Uterus (tissue), 3 donors: ENCODE measurements at regions not wholly inside any gene's neighbourhood (a gene's known extent, or its start where the extent isn't known, plus 50 kb on each side); places are given as distances from the start of the nearest gene placed in this dataset.
"Not testable (repeated sequence)": the region's sequence is repeated elsewhere in the genome, so short reads cannot be mapped to it uniquely, and the experiment has no call there.

Experiments
- DNase-seq, 2 donors: peaks; one replicate each; pipeline ENCODE4 v3.0.0-alpha.2; 2019 to 2020
- H3K27ac ChIP-seq, 2 donors: fragments of 200-600 bp; sonication (generic); 1 replicate in 1 of 2; 2 replicates in 1 of 2; pipeline ENCODE4 v1.5.1; 2016 to 2018
- H3K27me3 ChIP-seq, 2 donors: fragments of 200-600 bp; sonication (generic); one replicate each; pipeline ENCODE4 v1.5.1; 2018 to 2019; ENCODE audit warnings: control low read depth in 1 of 2
- H3K36me3 ChIP-seq, 2 donors: fragments of 200-600 bp; sonication (generic); one replicate each; pipeline ENCODE4 v1.5.1; 2019; ENCODE audit warnings: control low read depth in 1 of 2
- H3K4me1 ChIP-seq, 2 donors: fragments of 200-600 bp; sonication (generic); one replicate each; pipeline ENCODE4 v1.5.1; 2018 to 2019; ENCODE audit warnings: control low read depth in 1 of 2
- H3K4me3 ChIP-seq, 2 donors: fragments of 200-600 bp; sonication (generic); 1 replicate in 1 of 2; 2 replicates in 1 of 2; pipeline ENCODE4 v1.5.1; 2018 to 2019; ENCODE audit warnings: mild to moderate bottlenecking in 1 of 2
- H3K9me3 ChIP-seq, 2 donors: fragments of 200-600 bp; sonication (generic); one replicate each; pipeline ENCODE4 v1.5.1; 2019; ENCODE audit warnings: control low read depth in 1 of 2
- POLR2A ChIP-seq, 2 donors: fragments of 450-650 bp; IDR thresholded peaks; one replicate each; pipeline ENCODE4 v1.6.1; 2016; ENCODE audit warnings: antibody characterized with exemption in 2 of 2, mild to moderate bottlenecking in 1 of 2, moderate library complexity in 1 of 2
- intact Hi-C: fragments of 100-400 bp; cut with DNase I; formaldehyde crosslinking; loops from one replicate; pipeline ENCODE4 v1.15.1; 2023; ENCODE audit warnings: low total_unique reads
- TF ChIP-seq, protein P1 (sequence below), 4 experiments: fragments of 200-600 bp in 2 of 4; fragments of 450-650 bp in 2 of 4; sonication (generic) in 2 of 4; IDR thresholded peaks; one replicate each; pipeline ENCODE4 v1.5.1; 2016 to 2019; ENCODE audit warnings: antibody characterized with exemption in 4 of 4, mild to moderate bottlenecking in 2 of 4, moderate library complexity in 1 of 4
- donor health status: DM: yes; HTN: yes; CAD: no.

DNA sequence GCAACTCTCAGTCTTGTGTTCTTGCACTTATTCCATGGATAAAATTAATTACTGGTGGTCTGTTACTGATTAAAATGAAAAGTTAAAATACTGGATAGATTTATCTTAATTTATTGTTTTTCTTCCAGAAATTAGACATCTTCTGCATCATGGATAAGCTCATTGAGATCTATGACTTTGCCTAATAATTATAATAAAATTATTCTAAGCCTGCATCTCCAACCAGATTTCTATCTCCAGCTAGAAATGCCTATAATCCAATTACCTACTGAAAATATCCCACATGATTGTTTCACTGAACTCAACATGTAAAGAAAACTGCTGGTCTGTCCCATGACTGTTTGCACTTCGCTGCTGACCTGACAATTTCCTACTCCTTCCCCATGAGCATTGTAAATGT is 88.3 kb upstream of the ACBD5 start:
- Histone ChIP-seq H3K27ac (no peak overlapping the region), H3K27me3 (no peaks in the 10 kb centered on the region), H3K4me3 (no peak overlapping the region), H3K9me3 (no peaks in the 10 kb centered on the region), H3K36me3 (no peaks in the 10 kb centered on the region), H3K4me1 (no peaks in the 10 kb centered on the region)
- intact Hi-C loops: no loop called here
- no peak for TF ChIP-seq POLR2A (IDR thresholded peaks at IDR 0.05)
- TF ChIP-seq, protein P1, sequence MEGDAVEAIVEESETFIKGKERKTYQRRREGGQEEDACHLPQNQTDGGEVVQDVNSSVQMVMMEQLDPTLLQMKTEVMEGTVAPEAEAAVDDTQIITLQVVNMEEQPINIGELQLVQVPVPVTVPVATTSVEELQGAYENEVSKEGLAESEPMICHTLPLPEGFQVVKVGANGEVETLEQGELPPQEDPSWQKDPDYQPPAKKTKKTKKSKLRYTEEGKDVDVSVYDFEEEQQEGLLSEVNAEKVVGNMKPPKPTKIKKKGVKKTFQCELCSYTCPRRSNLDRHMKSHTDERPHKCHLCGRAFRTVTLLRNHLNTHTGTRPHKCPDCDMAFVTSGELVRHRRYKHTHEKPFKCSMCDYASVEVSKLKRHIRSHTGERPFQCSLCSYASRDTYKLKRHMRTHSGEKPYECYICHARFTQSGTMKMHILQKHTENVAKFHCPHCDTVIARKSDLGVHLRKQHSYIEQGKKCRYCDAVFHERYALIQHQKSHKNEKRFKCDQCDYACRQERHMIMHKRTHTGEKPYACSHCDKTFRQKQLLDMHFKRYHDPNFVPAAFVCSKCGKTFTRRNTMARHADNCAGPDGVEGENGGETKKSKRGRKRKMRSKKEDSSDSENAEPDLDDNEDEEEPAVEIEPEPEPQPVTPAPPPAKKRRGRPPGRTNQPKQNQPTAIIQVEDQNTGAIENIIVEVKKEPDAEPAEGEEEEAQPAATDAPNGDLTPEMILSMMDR (IDR thresholded peaks at IDR 0.05): no peak
- DNase-seq: no peak

DNA sequence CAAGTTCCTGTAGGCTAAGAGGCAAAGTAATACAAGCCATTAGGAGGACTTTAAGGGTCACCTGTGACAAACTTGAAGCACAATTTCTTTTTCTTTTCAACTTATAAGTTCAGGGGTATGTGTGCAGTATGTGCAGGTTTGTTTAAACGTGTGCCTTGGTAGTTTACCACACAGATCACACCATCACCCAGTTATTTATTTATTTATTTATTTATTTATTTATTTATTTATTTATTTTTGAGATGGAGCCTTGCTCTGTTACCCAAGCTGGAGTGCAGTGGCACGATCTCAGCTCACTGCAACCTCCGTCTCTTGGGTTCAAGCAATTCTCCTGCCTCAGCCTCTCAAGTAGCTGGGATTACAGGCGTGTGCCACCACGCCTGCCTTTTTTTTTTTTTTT is 86.2 kb upstream of the ACBD5 start:
- H3K4me1 ChIP-seq, DNase-seq, intact Hi-C loops, H3K27me3 ChIP-seq, H3K9me3 ChIP-seq, H3K4me3 ChIP-seq, H3K27ac ChIP-seq, H3K36me3 ChIP-seq: not testable (repeated sequence)

DNA sequence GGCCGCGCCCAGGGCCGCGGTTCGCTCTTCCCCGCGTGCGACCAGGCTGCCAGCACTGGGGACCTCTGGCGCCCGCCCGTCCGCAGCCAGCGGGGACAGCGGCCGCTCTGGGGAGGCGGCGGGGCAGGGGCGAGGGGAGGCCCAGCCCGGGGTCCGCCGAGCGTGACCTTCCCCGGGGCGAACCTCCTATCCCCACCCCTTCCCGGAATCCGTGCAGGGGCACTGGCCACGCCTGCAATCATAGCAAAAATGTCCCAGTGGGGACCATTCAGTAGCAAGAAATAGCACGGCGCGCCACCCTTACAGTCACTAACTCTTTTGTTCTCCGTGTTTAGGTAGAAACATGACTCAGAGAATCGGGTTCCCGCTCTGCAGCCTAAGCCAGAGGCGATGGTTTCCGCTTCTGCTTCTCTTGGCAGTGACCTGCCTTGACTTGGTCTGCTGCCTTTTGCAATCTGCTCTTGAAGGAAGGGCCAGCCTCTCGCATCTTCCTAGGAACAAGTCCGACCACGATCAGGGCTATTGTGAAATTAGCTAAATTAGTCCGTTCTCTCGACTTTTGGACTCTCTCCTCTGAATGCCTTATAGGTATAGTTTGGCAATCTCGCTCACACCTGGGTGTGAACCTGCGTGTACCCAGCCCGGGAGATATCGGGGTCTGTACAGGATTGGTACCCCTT is 79.3 kb upstream of the ACBD5 start:
- intact Hi-C loops: no loop called here
- Histone ChIP-seq H3K4me3 (no peak overlapping the region), H3K27ac (peak overlapping the region in 1 of 2 donors; percentile 53), H3K27me3 (no peaks in the 10 kb centered on the region), H3K36me3 (no peaks in the 10 kb centered on the region), H3K4me1 (no peaks in the 10 kb centered on the region), H3K9me3 (no peaks in the 10 kb centered on the region)
- DNase-seq: peak; percentile 26 to 30
- TF ChIP-seq POLR2A (IDR thresholded peaks at IDR 0.05): no peak
- TF ChIP-seq, protein P1 (IDR thresholded peaks at IDR 0.05): no peak

DNA sequence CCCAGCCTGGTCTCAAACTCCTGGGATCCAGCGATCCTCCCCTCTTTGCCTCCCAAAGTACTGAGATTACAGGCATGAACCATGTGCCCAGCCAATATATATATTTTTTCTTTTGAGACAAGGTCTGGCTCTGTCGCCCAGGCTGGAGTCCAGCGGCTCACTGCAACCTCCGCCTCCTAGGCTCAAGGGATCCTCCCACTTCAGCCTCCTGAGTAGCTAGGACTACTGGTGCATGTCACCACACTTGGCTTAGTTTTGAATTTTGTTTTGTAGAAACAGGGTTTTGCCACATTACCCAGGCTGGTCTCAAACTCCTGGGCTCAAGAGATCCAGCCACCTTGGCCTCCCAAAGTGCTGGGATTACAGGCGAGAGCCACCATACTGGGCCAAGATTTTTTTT is 78.5 kb upstream of the ACBD5 start:
- H3K4me3 ChIP-seq, H3K9me3 ChIP-seq, H3K27me3 ChIP-seq, DNase-seq, intact Hi-C loops, H3K36me3 ChIP-seq, H3K4me1 ChIP-seq: not testable (repeated sequence)
- peak overlapping the region in 1 of 2 donors; percentile 53 for H3K27ac ChIP-seq

DNA sequence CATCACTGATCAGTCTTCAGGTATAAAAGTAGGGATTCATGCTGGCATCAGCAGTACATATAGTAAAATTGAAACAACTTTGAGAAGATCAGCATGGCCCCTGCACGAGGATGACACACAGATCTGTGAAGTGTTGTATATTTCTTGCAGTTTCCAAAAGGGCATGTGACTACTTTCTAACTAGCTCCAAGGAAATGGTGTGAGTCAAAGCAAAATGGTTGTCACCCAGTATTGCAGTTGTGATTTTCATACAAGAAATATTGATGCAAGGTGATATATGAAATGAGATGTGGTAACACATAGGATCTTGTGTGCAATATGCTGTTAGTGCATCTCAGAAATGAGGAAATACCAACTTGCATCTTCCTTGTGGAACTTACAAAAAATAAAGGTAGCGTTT is 74.5 kb upstream of the ACBD5 start:
- H3K36me3 ChIP-seq, intact Hi-C loops, H3K4me3 ChIP-seq, H3K27ac ChIP-seq, H3K9me3 ChIP-seq, H3K27me3 ChIP-seq, H3K4me1 ChIP-seq, DNase-seq: not testable (repeated sequence)

DNA sequence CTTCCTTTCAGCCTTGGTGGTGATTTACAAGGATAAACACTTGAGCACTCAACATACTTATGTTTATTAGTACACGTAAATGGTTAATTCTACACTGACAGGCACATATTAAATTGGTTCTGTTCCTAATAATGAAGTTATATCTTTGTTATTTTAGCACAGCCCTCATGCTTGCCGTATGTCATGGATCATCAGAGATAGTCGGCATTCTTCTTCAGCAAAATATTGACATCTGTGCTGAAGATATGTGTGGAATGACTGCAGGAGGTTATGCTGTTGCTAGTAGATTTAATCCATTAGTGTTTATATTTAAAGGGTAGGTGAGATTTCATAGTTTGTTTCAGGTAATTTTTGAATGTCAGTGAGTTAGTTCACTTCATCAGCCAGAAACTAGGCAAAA is 73.0 kb upstream of the ACBD5 start:
- H3K27ac ChIP-seq, DNase-seq, intact Hi-C loops, H3K4me1 ChIP-seq, H3K27me3 ChIP-seq, H3K4me3 ChIP-seq, H3K9me3 ChIP-seq, H3K36me3 ChIP-seq: not testable (repeated sequence)

DNA sequence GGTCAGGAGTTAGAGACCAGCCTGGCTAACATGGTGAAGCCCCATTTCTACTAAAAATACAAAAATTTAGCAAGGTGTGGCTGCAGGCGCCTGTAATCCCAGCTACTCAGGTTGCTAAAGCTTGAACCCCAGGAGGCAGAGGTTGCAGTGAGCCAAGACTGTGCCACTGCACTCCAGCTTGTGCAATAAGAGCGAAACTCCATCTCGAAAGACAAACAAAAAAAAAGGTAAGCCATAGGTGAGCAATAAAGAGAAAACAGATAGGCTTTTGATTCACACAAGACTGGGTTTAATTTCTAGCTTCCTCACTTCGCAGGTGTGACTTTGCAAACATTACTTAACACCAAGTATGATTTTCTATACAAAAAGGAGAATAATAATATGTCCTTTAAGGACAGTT is 72.3 kb upstream of the ACBD5 start:
- no peak for DNase-seq
- TF ChIP-seq POLR2A (IDR thresholded peaks at IDR 0.05): no peak
- TF ChIP-seq, protein P1 (IDR thresholded peaks at IDR 0.05): no peak
- Histone ChIP-seq H3K9me3 (no peaks in the 10 kb centered on the region), H3K4me3 (no peak overlapping the region), H3K4me1 (no peaks in the 10 kb centered on the region), H3K27me3 (no peaks in the 10 kb centered on the region), H3K27ac (no peak overlapping the region), H3K36me3 (no peaks in the 10 kb centered on the region)
- intact Hi-C loops: no loop called here

DNA sequence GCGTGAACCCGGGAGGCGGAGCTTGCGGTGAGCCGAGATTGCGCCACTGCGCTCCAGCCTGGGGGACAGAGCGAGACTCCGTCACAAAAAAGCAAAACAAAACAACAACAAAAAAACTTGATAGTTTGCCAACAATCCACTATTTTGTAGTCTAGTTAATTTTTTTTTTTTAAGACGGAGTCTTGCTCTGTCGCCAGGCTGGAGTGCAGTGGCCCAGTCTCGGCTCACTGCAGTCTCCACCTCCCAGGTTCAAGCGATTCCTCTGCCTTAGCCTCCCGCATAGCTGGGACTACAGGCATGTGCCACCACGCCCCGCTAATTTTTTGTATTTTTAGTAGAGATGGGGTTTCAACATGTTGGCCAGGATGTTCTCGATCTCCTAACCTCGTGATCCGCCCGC is 71.2 kb upstream of the ACBD5 start:
- H3K36me3 ChIP-seq, H3K27me3 ChIP-seq, H3K4me1 ChIP-seq, H3K4me3 ChIP-seq, H3K27ac ChIP-seq, H3K9me3 ChIP-seq, DNase-seq, intact Hi-C loops: not testable (repeated sequence)

DNA sequence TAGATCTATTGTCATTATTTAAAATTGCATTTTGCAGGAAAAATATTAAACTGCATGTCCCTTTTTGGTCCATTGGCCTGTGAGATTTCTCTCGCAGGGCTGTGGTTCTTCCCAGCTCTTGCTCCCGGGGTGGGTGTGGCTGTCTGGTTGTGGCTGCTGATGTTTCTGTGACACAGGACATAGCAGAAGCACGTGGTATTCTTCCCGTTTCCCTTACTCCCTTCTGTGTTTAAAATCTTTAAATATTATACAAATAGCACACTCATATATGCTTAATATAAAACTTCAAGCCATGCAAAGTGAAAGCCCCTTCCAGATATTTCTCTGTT is 57.9 kb upstream of the ACBD5 start:
- DNase-seq, intact Hi-C loops, H3K27ac ChIP-seq, H3K9me3 ChIP-seq, H3K4me3 ChIP-seq, H3K4me1 ChIP-seq, H3K27me3 ChIP-seq, H3K36me3 ChIP-seq: not testable (repeated sequence)
